GM19455 (cell line): ENCODE measurements at regions not wholly inside any gene's neighbourhood (a gene's known extent, or its start where the extent isn't known, plus 50 kb on each side); places are given as distances from the start of the nearest gene placed in this dataset.
"Not testable (repeated sequence)": the region's sequence is repeated elsewhere in the genome, so short reads cannot be mapped to it uniquely, and the experiment has no call there.

Experiments used
- ATAC-seq: cut with Tn5 transposase; IDR thresholded peaks from one replicate; pipeline ENCODE4 v1.9.1; 2021; ENCODE audit not compliant: unreplicated experiment

DNA sequence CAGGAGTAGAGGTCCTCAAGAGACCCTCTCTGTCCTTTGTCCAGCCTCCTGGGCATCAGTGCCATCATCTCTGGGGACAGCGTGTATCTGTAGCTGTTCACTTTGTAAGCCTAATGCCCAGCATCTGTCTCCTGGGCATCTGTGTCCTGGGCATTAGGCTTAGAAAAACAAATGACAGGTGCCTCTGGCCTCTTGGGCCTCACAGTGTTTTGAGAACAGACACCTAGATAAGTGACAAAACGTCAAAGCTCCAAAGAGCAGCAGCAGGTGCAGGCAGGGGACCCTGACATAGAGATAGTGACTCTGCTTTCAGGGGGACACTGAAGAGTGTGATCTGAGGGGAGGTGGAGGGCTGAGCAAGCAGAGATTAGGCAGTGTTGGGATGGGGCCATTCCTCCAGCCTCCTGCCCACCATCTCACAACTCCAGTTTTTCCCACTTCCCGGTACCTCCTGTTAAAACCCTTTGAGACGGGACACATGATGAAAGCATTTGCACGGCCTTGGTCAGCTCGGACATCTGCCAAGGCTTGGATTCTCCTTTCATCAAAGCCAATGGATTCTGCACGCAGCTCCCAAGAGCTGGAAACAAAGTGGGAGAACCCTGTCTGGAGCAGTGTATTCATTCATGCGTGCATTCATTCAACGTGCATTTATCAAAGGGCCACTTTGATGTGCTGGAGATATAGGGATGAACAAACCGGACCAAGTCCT is 55.5 kb upstream of the CD93 start:
- ATAC-seq = no peak

DNA sequence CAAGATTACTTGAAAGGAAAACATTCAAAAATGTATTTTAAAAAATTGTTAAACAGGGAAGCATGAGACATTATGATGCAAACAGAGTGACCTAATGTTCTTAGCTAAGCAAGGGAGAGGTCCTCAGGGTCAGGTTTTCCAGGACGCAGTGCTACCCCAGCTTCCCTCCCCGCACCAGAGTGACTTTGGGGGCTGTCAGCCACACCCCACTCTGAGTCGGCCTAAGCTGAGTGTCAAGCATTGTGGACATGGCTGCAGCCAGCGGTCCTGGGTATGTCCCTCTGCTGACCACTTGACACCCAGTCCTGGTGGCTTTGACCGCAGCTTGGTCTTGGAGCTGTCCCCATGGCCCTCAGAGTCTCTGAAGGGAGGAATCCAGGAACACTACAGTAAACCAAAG is 54.9 kb upstream of the CD93 start:
- no peak for ATAC-seq

DNA sequence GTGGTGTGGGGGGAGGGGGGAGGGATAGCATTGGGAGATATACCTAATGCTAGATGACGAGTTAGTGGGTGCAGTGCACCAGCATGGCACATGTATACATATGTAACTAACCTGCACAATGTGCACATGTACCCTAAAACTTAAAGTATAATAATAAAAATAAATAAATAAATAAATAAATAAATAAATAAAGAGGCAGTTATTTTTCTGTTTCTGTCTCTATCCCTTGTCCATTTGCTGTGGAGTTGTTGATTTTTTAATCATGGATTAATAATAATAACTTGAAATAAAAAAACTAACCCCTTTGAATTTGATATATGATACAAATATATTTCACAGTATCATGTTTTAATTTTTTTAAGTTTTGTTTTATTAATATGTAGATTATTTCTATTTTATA is 53.9 kb upstream of the CD93 start:
- ATAC-seq = not testable (repeated sequence)

GRCh38 chr20:23139524-23139923 is 53.4 kb upstream of the CD93 start:
- ATAC-seq = no peak

- ATAC-seq = no peak
Measured at GRCh38 chr20:23138682-23139081, 52.6 kb upstream of the CD93 start.

- no peak for ATAC-seq
Measured at GRCh38 chr20:23138226-23138625, 52.1 kb upstream of the CD93 start.

DNA sequence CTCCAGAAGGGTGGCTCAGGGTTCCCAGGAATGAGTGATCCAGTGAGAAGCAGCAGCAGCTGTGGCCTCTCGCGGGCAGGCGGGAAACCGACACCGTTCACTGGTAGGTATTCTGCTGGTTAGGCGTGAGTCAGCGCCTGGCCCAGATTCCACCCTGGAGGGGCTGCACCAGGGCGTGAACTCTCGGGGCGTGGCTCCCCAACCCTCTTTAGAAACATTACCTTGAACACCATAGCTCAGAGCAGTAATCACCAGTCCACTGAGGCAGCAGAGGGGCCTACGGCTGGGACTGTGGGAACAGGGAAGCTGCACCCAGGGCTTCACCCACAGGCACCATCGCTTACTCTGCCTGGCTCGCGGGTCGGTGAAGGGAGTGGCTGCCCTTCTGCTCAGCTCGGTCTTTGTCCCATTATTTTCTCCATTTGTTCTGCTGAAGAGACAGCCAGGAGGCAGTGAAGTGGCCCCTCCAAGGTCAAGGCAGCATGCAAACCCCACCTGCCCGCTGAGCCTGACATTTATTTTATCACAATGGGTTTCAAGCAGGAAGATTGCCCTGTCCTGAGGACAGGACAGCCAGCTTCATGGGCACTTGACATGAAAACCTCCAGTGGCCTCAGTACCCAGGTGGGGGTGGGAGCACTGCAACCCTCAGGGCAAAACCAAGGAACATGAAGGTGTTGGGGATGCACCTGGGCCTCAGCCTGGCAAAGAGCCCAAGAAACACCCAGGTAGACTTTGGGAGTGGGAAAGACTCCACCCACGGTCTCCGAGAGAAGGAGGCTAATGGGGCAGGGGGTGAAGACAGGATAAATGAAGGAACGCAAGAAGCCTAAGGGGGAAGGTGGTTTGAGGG is 51.0 kb upstream of the CD93 start:
- ATAC-seq = no peak

DNA sequence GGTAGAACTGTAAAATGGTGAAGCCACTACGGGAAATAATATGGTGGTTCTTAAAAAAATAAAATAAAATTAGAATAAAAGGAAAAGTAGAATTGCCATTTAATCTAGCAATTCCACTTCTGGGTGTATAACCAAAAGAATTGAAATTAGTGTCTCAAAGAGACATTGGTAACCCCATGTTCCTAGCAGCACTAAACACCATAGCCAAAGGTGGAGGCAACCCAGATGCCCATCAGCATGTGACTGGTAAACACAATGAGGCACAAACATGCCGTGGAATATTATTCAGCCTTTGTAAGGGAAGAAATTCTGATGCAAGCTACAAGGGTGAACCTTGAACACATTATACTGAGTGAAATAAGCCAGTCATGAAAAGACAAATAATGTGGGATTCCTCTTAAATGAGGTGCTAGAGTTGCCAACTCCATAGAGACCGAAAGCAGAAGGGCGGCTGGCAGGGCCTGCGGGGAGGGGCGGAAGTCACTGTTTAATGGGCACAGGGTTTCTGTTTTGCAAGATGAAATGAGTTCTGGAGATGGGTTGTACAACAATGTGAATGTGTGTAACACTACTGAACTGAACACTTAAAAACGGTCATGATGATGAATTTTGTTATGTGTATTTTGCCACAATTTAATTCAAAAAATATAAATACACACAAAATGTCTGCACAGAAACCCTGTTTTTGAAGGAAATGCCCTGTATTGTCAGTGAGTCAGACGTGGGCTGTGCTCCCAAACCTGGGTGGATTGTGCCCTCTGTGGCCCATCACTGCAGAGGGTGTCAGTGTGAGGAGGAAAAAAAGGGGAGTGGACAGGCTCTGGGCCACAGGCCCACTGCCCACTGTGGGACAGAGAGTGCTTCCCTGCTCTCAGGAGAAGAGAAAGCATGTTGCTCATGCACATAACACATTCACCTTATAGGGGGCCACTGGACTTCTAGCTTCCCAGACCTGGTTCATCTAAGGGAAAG is 49.6 kb upstream of the CD93 start:
- no peak for ATAC-seq
